ENCODE measurements at regions not wholly inside any gene's neighbourhood (a gene's known extent, or its start where the extent isn't known, plus 50 kb on each side); places are given as distances from the start of the nearest gene placed in this dataset.

- Histone ChIP-seq H3K9me3 (no peaks in the 10 kb centered on the region), H3K4me3 (no peak overlapping the region), H3K36me3 (no peaks in the 10 kb centered on the region), H3K4me1 (no peaks in the 10 kb centered on the region), H3K27me3 (no peaks in the 10 kb centered on the region), H3K27ac (replicated peaks in 1 of 4) (no peak overlapping the region)
- WGBS: 85% methylated on average over 2 of the region's 2 CpGs
- intact Hi-C loops (cut with DNase I): no loop called here
- TF ChIP-seq EP300 (IDR thresholded peaks at IDR 0.05): no peak
- TF ChIP-seq POLR2AphosphoS5 (IDR thresholded peaks at IDR 0.05): no peak
- no peak for TF ChIP-seq POLR2A (IDR thresholded peaks at IDR 0.05; ENCODE audit: low read depth)
- no peak for TF ChIP-seq CTCF (IDR thresholded peaks at IDR 0.05)
- no peak for DNase-seq (ENCODE audit: extremely low spot score)
Observed at GRCh38 chr16:65323655-65324237, 201.9 kb upstream of the CDH11 start.

DNA sequence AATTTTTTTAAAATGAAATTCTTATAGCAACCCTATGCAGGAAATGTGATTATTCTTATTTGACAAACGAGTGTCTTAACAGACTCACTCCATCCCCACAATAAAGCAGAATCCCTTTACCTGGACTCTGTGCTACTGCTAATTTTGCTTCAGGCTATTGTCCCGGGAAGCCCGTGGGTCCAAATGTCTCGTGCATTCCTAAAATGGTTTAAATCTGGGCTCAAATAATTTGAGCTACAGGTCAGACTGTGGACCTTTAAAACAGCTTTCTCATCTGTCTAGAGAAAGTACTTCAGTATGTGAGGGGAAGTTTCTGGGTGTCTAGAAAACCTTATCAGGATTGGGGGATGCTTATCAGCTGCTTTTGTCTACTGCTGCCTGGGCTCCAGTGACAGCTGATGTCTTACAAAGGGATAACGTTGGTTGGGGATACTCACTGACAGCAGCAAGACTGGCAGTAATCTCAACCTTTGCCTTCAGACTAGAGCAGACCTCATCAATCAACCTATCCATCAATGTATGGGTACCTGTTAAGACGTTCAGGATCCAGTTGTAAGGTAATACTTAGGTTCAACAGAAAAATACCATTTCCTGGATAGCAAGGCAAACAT is 197.9 kb upstream of the CDH11 start:
- intact Hi-C loops (cut with DNase I): no loop called here
- no peaks in the 10 kb centered on the region for H3K9me3 ChIP-seq
- no peak for TF ChIP-seq CTCF (IDR thresholded peaks at IDR 0.05)
- no peak for TF ChIP-seq EP300 (IDR thresholded peaks at IDR 0.05)
- no peak for TF ChIP-seq POLR2A (IDR thresholded peaks at IDR 0.05; ENCODE audit: low read depth)
- no peak for TF ChIP-seq POLR2AphosphoS5 (IDR thresholded peaks at IDR 0.05)
- no peaks in the 10 kb centered on the region for H3K27me3 ChIP-seq
- no peak overlapping the region for H3K27ac ChIP-seq (replicated peaks in 1 of 4)
- peaks cover 5 to 20% (median 13%) of the 10 kb centered on the region in 4 donors for H3K4me1 ChIP-seq
- H3K4me3 ChIP-seq: no peak overlapping the region
- H3K36me3 ChIP-seq: no peaks in the 10 kb centered on the region
- DNase-seq (ENCODE audit: extremely low spot score): no peak
- WGBS: 53% methylated on average over 6 of the region's 6 CpGs

DNA sequence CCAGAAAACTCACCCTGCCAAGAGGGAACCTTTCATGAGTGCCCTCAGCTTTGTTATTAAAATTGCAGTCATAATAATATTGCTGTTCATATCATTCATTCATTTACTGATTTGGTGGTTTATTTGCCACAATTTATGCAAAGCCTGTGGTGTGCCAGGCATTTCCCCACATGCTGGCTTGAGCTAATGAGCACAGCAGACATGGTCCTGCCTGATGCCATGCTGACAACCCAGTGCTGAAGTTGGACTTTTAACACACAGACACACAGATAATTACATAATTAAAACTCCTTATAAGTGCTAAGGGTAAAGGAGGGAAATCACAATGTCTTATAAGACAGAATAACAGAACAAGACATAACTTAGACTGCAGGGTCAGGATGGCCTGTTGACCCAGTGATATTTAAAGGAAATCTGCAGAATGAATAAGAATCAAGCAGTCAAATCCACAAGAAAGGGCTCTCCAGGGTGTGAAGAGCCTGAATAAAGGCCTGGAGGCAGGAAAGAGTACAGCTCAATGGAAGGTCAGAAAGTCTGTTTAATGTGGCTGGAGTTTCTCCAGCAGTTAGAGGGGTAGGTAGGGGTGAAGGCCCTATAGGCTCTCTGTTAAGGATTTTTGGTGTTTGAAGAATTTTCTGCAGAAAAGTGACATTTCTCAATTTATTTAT is 196.9 kb upstream of the CDH11 start:
- Histone ChIP-seq H3K27me3 (no peaks in the 10 kb centered on the region), H3K4me1 (peaks cover 5 to 24% (median 14%) of the 10 kb centered on the region in 4 donors), H3K4me3 (no peak overlapping the region), H3K36me3 (no peaks in the 10 kb centered on the region), H3K9me3 (no peaks in the 10 kb centered on the region), H3K27ac (replicated peaks in 1 of 4) (no peak overlapping the region)
- no peak for DNase-seq (ENCODE audit: extremely low spot score)
- intact Hi-C loops (cut with DNase I): no loop called here
- TF ChIP-seq EP300 (IDR thresholded peaks at IDR 0.05) (no peak), POLR2A (IDR thresholded peaks at IDR 0.05; ENCODE audit: low read depth) (no peak), POLR2AphosphoS5 (IDR thresholded peaks at IDR 0.05) (no peak), CTCF (IDR thresholded peaks at IDR 0.05) (no peak)

DNA sequence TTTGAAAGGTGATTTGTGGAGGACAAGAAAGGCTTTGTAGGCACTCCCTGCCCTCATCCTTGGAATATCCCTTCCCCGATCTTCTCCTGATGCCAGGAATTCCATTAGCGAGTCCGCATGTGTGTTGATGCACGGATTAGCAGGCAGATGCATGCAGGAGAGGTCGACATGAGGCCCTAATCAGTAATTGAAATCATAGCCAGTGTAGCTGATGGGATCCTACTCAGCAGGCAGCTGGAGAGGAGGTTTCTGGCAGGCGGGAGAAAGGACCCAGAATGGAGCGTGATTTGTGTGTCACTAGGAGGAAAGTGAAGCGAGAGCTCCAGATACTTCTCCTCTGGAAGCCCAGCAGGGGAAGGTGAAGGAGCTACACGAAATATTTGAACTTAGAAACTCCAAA is 196.3 kb upstream of the CDH11 start:
- peaks cover 5 to 24% (median 14%) of the 10 kb centered on the region in 4 donors for H3K4me1 ChIP-seq
- H3K27me3 ChIP-seq: no peaks in the 10 kb centered on the region
- TF ChIP-seq EP300 (IDR thresholded peaks at IDR 0.05) (no peak), POLR2A (IDR thresholded peaks at IDR 0.05; ENCODE audit: low read depth) (no peak), POLR2AphosphoS5 (IDR thresholded peaks at IDR 0.05) (no peak), CTCF (IDR thresholded peaks at IDR 0.05) (no peak)
- 76% methylated on average over 9 of the region's 9 CpGs for WGBS
- H3K36me3 ChIP-seq: no peaks in the 10 kb centered on the region
- no peak overlapping the region for H3K27ac ChIP-seq (replicated peaks in 1 of 4)
- H3K4me3 ChIP-seq: no peak overlapping the region
- no peak for DNase-seq (ENCODE audit: extremely low spot score)
- intact Hi-C loops (cut with DNase I): no loop called here
- no peaks in the 10 kb centered on the region for H3K9me3 ChIP-seq
